PC-3 (cell line): ENCODE measurements at regions not wholly inside any gene's neighbourhood (a gene's known extent, or its start where the extent isn't known, plus 50 kb on each side); places are given as distances from the start of the nearest gene placed in this dataset.

ENCODE experiments used
- ATAC-seq: fragments of 200-7000 bp; cut with Tn5 transposase; 2 replicates; pipeline ENCODE4 v1.9.1; 2020; ENCODE audit warnings: mild to moderate bottlenecking, moderate library complexity
- BruUV-seq: library from RNA; stranded (reverse); fragments of 400-500 nt; replicated peaks from 2 replicates; lab custom pipeline; 2021; lab: Mats Ljungman, UMichigan
- CTCF ChIA-PET: fragments of 300-600 bp; sonication (Branson Sonifier 250); formaldehyde crosslinking; loops from one replicate; lab custom pipeline; 2022; ENCODE audit warnings: antibody characterized with exemption; lab: Charles Lee
- POLR2A ChIA-PET: fragments of 300-600 bp; sonication (Branson Sonifier 250); formaldehyde crosslinking; loops from one replicate; lab custom pipeline; 2022; ENCODE audit warnings: antibody characterized with exemption; ENCODE audit not compliant: unreplicated experiment; lab: Charles Lee
- DNase-seq: peaks from one replicate; pipeline ENCODE4 v3.0.0-alpha.2; 2015
- H2AFZ ChIP-seq: fragments of 300-600 bp; sonication (generic); 2 replicates; pipeline ENCODE4 v1.6.0; 2016; ENCODE audit warnings: antibody characterized with exemption, low read length
- H3F3A ChIP-seq: fragments of 300-600 bp; sonication (generic); one replicate; pipeline ENCODE4 v1.6.0; 2017; ENCODE audit warnings: antibody characterized with exemption, low read length, control low read depth, mild to moderate bottlenecking; ENCODE audit not compliant: unreplicated experiment
- H3K27ac ChIP-seq: fragments of 300-600 bp; sonication (generic); 2 replicates; pipeline ENCODE4 v1.5.1; 2016; ENCODE audit warnings: mild to moderate bottlenecking, low read length
- H3K27me3 ChIP-seq: fragments of 300-600 bp; sonication (generic); 2 replicates; pipeline ENCODE4 v1.6.1; 2016; ENCODE audit warnings: low read length, mixed read lengths
- H3K36me3 ChIP-seq: fragments of 300-600 bp; sonication (generic); 2 replicates; pipeline ENCODE4 v1.6.1; 2016; ENCODE audit warnings: low read depth, mixed run types, low read length, mixed read lengths
- H3K4me1 ChIP-seq: fragments of 300-600 bp; sonication (generic); 2 replicates; pipeline ENCODE4 v1.5.1; 2016; ENCODE audit warnings: low read length; ENCODE audit not compliant: insufficient read depth
- H3K4me2 ChIP-seq: fragments of 300-600 bp; sonication (generic); 2 replicates; pipeline ENCODE4 v1.6.0; 2016; ENCODE audit warnings: low read length
- H3K4me3 ChIP-seq: fragments of 300-600 bp; sonication (generic); 2 replicates; pipeline ENCODE4 v1.5.1; 2016; ENCODE audit warnings: mild to moderate bottlenecking, low read length, mixed read lengths
- H3K79me2 ChIP-seq: fragments of 300-600 bp; sonication (generic); 2 replicates; pipeline ENCODE4 v1.6.1; 2017; ENCODE audit warnings: low read length, mixed read lengths
- H3K9ac ChIP-seq: fragments of 300-600 bp; sonication (generic); 2 replicates; pipeline ENCODE4 v1.6.0; 2016; ENCODE audit warnings: mild to moderate bottlenecking, low read length
- H3K9me2 ChIP-seq: fragments of 300-600 bp; sonication (generic); replicated peaks from 2 replicates; pipeline ENCODE4 v1.6.1; 2016; ENCODE audit warnings: mixed run types, low read length, mixed read lengths
- H3K9me3 ChIP-seq: fragments of 300-600 bp; sonication (generic); 2 replicates; pipeline ENCODE4 v1.6.1; 2016; ENCODE audit warnings: low read length, mixed read lengths
- H4K20me1 ChIP-seq: fragments of 300-600 bp; sonication (generic); 2 replicates; pipeline ENCODE4 v1.6.1; 2016; ENCODE audit warnings: low read length, mixed read lengths
- EZH2 ChIP-seq: fragments of 300-600 bp; sonication (generic); IDR thresholded peaks from one replicate; pipeline ENCODE4 v1.6.1; 2017; ENCODE audit warnings: antibody characterized with exemption, mild to moderate bottlenecking, low read length; ENCODE audit not compliant: unreplicated experiment
- EZH2phosphoT487 ChIP-seq: fragments of 300-600 bp; sonication (generic); IDR thresholded peaks from 2 replicates; pipeline ENCODE4 v1.6.1; 2018; ENCODE audit warnings: mild to moderate bottlenecking, antibody characterized with exemption, low read length, borderline replicate concordance
- intact Hi-C: fragments of 100-400 bp; cut with micrococcal nuclease; formaldehyde crosslinking; loops from 2 replicates; pipeline ENCODE4 v1.9.0; 2023
- TF ChIP-seq, protein P1 (sequence below): fragments of 300-600 bp; sonication (generic); conservative IDR thresholded peaks from 2 replicates; pipeline ENCODE4 v1.5.1; 2017; ENCODE audit warnings: antibody characterized with exemption, low read depth, mild to moderate bottlenecking, low read length

GRCh38 chr2:12897181-12897580 lies 180.4 kb downstream of the TRIB2 start:
- no TSS peak for BruUV-seq
- Histone ChIP-seq H3K9me3 (no peaks in the 10 kb centered on the region), H3K27ac (no peak overlapping the region), H3K36me3 (no peaks in the 10 kb centered on the region), H4K20me1 (no peaks in the 10 kb centered on the region), H3K9me2 (no peaks in the 10 kb centered on the region), H2AFZ (no peak overlapping the region), H3K4me1 (no peaks in the 10 kb centered on the region), H3F3A (no peaks in the 10 kb centered on the region), H3K4me3 (no peak overlapping the region), H3K4me2 (no peak overlapping the region), H3K27me3 (no peaks in the 10 kb centered on the region), H3K79me2 (no peaks in the 10 kb centered on the region), H3K9ac (no peak overlapping the region)
- intact Hi-C loops, result no loop called here
- TF ChIP-seq EZH2phosphoT487, result no peak
- no peak for ATAC-seq
- ChIA-PET POLR2A (no interaction called here), CTCF (no interaction called here)
- DNase-seq, result no peak

DNA sequence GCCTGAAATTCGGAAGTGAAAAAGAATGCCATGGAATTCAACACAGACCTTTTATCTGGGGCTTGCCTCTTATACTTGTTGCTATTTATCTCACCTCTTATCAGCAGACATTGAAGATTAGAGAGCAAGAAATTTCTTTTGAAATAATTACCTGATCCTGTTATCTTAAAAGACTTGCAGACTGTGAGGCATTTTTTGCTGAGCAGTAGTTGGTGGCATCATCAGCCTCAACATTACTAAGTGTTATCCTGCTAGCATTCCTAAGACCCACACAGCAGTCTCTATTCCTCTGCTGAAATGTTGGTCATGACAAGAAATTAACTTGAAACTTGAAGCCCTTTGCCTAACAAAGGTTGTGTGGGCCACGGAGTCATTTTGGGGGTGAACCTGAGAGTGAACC lies 186.5 kb downstream of the TRIB2 start:
- intact Hi-C loops, result no loop called here
- H3K9me2 ChIP-seq, result no peaks in the 10 kb centered on the region
- H4K20me1 ChIP-seq, result no peaks in the 10 kb centered on the region
- DNase-seq (no peak), ATAC-seq (no peak)
- no peaks in the 10 kb centered on the region for H3F3A ChIP-seq
- H2AFZ ChIP-seq, result no peak overlapping the region
- peaks cover 16% of the 10 kb centered on the region for H3K4me1 ChIP-seq
- no peaks in the 10 kb centered on the region for H3K9me3 ChIP-seq
- TF ChIP-seq, protein P1, sequence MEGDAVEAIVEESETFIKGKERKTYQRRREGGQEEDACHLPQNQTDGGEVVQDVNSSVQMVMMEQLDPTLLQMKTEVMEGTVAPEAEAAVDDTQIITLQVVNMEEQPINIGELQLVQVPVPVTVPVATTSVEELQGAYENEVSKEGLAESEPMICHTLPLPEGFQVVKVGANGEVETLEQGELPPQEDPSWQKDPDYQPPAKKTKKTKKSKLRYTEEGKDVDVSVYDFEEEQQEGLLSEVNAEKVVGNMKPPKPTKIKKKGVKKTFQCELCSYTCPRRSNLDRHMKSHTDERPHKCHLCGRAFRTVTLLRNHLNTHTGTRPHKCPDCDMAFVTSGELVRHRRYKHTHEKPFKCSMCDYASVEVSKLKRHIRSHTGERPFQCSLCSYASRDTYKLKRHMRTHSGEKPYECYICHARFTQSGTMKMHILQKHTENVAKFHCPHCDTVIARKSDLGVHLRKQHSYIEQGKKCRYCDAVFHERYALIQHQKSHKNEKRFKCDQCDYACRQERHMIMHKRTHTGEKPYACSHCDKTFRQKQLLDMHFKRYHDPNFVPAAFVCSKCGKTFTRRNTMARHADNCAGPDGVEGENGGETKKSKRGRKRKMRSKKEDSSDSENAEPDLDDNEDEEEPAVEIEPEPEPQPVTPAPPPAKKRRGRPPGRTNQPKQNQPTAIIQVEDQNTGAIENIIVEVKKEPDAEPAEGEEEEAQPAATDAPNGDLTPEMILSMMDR, result no peak
- TF ChIP-seq EZH2, result no peak
- TF ChIP-seq EZH2phosphoT487, result no peak
- no peak overlapping the region for H3K9ac ChIP-seq
- ChIA-PET POLR2A (no interaction called here), CTCF (no interaction called here)
- no TSS peak for BruUV-seq
- no peaks in the 10 kb centered on the region for H3K36me3 ChIP-seq
- H3K27ac ChIP-seq, result no peak overlapping the region
- no peak overlapping the region for H3K4me3 ChIP-seq
- no peaks in the 10 kb centered on the region for H3K79me2 ChIP-seq
- no peaks in the 10 kb centered on the region for H3K27me3 ChIP-seq
- H3K4me2 ChIP-seq, result no peak overlapping the region

DNA sequence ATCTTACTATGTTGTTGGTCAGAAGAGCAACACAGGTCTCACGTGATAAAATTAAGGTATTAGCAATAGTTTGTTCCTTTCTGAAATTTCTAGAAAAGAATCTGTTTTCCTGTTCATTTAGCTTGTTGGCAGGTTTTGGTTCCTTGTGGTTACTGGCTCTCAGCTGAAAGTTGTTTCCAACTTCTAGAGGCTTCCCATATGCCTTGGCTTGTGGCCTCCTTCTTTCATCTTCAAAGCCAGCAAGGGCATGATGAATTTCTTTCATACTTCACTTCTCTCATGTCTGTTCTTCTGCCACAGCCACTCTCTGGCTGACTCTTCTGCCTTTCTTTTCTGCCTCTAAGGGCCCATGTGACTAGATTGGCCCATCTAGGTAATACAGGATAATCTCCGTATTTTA lies 193.7 kb downstream of the TRIB2 start:
- Histone ChIP-seq H3K79me2 (no peaks in the 10 kb centered on the region), H3K27me3 (no peaks in the 10 kb centered on the region), H2AFZ (no peak overlapping the region), H3K4me2 (no peak overlapping the region), H3K27ac (no peak overlapping the region), H3K9me2 (no peaks in the 10 kb centered on the region), H3F3A (no peaks in the 10 kb centered on the region), H3K9ac (no peak overlapping the region), H3K4me3 (no peak overlapping the region), H4K20me1 (no peaks in the 10 kb centered on the region), H3K4me1 (peaks cover 3% of the 10 kb centered on the region; the same call in 1 of the 2 replicates), H3K9me3 (no peaks in the 10 kb centered on the region), H3K36me3 (no peaks in the 10 kb centered on the region)
- POLR2A ChIA-PET, result no interaction called here
- CTCF ChIA-PET, result no interaction called here
- TF ChIP-seq EZH2, result no peak
- TF ChIP-seq, protein P1, result no peak
- TF ChIP-seq EZH2phosphoT487, result no peak
- no TSS peak for BruUV-seq
- DNase-seq (no peak), ATAC-seq (no peak)
- intact Hi-C loops, result no loop called here
